Posterior cingulate gyrus (tissue), 11 donors: ENCODE measurements at regions not wholly inside any gene's neighbourhood (a gene's known extent, or its start where the extent isn't known, plus 50 kb on each side); places are given as distances from the start of the nearest gene placed in this dataset.

ENCODE experiments used
- DNase-seq, 10 donors: peaks; one replicate each; pipeline versions ENCODE4 v3.0.0 to v3.0.0-alpha.2; 2020 to 2021; ENCODE audit warnings: mixed read lengths in 3 of 10
- intact Hi-C: fragments of 100-400 bp; cut with DNase I; formaldehyde crosslinking; loops from one replicate; pipeline ENCODE4 v1.15.1; 2023

DNA sequence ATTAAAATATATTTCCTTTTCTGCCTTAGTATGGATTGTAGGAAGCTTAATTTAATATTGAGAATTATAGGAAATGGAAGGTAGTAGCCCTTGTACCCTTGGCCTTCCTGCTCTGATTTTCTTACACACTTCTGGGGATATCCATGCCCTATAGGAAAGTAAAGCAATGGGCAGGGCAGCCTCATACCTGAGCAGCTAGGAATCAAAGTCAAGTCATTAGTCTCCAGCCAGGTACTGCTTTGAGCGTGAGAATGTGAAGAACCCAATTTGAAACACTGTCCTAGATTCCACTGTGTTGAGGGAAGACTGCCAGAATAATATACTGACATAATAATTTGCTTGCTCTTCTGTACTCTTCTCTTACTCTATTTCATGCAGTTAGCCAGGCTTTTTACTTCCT lies 51.0 kb upstream of the L3MBTL3 start:
- intact Hi-C loops: no loop called here
- no peak for DNase-seq

DNA sequence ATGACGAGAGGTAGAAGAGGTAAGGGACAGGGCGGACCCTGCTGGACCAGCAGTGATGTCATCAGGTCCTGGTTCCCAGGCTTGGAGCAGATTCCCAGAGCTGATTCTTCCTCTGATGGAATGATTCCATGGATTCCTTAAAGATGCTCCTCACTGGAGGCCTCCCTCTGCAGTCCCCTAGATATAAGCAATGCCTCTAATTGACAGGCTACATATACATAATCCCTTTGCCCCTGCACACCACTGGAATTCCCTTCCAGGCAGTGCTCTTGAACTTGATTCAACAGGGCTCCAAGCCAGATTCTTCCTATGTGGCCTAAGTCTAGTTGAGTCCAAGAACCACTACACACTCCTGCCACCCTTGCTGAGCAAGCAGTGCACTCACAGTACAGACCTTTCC lies 52.3 kb upstream of the L3MBTL3 start:
- intact Hi-C loops: no loop called here
- DNase-seq: no peak

DNA sequence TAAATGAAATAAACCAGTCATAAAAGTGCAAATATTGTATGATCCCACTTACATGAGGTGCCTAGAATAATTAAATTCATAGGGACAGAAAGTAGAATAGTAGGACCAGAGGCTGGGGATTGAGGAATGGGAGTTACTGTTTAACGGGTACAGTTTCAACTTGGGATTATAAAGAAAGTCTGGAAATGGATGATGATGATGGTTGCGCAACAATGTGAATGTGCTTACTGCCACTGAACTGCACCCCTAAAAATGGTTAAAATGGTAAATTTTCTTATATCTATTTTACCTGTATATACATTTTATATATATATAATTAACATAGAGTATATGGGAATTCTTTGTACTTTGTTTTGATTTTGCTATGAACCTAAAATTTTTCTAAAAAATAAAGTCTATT lies 53.3 kb upstream of the L3MBTL3 start:
- intact Hi-C loops: no loop called here
- no peak for DNase-seq

GRCh38 chr6:129959358-129959930 lies 58.9 kb upstream of the L3MBTL3 start:
- intact Hi-C loops: no loop called here
- peak in 1 of 10 donors; percentile 62 for DNase-seq

DNA sequence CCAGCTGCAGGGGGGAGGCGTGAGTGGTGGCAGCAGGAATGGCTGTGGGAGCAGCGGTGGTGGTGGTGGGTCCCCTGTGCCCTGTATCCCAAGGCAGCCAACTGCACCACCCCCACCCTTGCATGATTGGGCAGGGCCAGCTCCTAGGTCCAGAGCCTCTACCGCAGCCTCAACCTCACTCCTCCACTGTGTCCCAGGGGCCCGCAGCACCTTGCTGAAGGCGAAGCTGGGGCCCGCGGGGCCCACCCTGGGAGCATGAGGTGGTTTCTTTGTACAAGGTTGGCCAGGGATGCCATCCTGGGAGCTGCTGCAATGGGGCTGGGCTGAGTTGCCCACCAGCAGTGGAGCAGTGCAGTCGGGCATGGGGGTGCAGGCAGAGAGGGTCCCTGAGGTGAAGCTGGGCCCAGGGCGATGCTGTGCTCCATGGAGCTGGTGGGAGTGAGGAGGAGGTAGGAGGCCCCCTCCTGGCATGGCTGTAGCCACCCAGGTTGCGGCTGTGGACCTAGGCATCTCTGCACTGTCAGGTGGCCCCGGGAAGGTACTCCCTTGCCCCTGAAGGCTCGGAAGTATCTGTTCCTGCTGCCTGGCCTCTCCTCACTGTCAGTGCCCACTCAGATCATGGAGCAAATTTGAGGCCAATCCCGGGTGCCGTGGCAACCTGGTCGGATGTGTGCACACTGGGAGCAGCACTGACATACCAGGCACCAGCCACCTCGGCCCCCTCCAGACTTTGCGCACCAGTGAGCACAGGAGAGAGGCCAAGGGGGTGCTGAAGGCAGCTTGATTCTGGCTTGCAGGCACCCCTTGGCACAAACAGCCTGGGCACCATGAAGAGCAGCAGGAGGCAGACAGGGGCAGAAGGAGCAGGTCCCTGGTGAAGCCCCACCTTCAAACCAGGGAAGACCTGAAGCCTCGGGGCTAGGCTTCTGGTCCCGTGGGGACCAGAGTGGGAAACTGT lies 60.2 kb upstream of the L3MBTL3 start:
- intact Hi-C loops: no loop called here

DNA sequence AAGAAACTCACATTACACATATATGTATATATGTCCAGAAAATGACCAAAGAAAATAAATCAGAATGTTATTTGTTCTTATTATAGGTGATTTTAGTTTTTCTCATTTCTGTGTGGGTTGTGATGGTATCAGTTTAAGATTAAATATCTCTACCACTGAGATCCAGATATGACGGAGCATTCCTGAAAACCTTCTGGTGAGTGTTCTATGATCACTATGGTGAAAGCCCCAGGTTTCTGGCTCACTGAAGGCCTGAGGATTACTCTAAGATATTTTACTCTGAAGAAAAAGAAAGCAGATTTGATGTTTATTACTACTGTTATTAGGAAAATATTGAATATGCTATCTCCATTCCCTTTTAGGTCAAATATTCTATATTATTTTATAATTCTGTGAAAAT lies 62.8 kb upstream of the L3MBTL3 start:
- DNase-seq: no peak
- intact Hi-C loops: no loop called here

More for the DNA sequence above, 60.2 kb upstream of the L3MBTL3 start:
- peak in 3 of 10 donors; percentile 65 to 79 (median 79) for DNase-seq

DNA sequence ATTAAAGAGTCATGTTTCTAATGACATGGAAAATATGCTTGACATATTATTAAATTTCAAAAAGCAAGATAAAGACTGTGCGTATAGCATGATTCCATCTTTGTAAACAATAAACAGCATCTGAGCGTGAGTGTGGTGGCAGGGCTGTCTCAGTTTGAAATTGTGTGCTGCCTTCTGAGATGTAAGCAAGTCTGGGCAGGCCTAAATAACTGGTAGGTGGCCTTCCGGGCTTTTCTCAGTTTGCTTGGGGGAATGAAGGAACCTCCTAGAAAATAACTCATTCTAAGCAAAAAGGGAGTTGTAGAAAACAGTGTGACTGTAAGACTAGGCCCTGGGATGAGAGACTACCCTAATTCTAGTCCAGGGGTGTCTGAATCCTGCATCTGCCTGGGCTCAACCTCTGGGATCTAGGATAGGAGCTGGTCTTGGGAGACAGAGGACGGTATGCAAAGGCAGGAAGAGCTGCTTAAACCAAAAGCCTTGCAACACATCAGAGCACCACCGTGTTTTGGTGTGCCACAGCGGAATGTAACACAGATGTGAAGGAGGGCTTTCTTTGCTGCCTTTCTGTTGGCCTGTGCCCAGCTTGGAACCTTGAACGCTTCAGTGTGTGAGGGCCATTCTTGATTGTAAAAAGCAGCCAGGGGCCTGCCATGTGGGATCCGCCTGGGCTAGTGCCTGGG lies 63.5 kb upstream of the L3MBTL3 start:
- intact Hi-C loops: no loop called here
- no peak for DNase-seq

GRCh38 chr6:129947797-129948196 lies 70.6 kb upstream of the L3MBTL3 start:
- intact Hi-C loops: no loop called here
- no peak for DNase-seq

- intact Hi-C loops: no loop called here
- no peak for DNase-seq
Observed at GRCh38 chr6:129946439-129947140, 71.8 kb upstream of the L3MBTL3 start.

DNA sequence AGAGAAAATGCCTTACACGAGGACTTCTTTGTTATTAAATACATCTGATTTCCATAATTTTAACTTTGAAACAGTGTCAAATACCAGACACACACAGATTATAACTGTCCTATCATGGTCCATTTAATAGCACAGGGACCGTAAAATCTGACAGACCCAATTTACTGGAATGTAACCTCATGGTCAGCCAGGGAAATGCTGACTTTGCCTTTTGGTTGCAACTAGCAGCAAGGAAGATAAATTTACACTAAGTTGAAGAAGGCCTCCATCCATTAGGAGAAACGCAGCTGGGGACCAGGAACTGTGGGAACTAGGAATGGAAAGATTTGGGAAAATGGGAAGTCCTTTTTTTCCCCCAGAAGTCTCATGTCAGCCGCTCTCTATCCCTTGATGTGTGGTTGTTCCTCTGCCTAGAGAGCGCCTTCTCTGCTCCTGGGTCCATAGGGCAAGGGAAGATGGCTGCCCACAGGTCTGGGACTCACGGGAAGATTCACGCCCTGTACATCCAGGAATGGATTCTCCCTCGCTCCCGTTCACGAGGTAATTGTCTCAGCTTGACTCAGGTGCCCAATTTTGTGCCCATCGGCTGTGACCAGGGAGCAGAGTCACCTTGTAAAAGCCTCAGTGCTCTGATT lies 74.6 kb upstream of the L3MBTL3 start:
- intact Hi-C loops: no loop called here
- DNase-seq: no peak

GRCh38 chr6:129940454-129941195 lies 77.8 kb upstream of the L3MBTL3 start:
- no peak for DNase-seq
- intact Hi-C loops: no loop called here

DNA sequence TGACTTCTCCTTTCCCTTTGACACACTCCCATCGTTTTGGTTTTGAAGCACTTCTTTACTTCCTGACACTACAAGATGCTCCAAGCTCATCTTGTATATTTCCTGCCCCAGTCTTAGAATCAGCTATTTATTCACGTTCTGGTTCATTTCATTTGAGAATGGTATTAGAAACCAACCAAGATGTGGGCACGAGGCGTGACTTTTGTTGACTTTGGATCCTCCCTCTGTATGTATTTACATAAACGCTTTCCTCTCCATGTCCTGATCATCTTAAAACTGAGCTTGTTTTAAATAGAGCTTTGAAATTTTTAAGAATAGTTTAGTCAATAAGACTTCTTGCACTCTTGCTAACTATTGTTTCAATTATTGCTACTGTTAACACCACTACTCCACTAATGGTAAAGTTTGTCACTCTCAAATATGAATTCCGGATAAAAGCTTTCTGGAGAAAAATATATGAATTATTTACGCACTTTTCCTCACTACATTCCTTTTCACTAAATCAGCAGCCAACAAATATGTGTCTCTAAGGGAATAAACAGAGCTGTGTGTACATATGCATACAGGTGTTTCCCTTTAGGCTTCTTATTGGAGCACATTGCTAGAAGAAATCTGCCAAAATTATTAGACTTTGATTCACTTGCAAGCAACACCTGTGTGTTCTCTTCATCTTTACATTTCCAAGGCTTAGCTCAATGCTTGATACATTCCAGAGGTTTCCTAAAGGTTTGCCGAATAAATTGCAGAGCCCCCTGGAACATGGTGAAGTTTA lies 77.3 kb upstream of the TMEM244 start:
- DNase-seq: no peak
- intact Hi-C loops: loop anchor here (5.0 kb wide), 2 partner anchors 79 to 341 kb away; partner anchors contain the start of gene L3MBTL3

DNA sequence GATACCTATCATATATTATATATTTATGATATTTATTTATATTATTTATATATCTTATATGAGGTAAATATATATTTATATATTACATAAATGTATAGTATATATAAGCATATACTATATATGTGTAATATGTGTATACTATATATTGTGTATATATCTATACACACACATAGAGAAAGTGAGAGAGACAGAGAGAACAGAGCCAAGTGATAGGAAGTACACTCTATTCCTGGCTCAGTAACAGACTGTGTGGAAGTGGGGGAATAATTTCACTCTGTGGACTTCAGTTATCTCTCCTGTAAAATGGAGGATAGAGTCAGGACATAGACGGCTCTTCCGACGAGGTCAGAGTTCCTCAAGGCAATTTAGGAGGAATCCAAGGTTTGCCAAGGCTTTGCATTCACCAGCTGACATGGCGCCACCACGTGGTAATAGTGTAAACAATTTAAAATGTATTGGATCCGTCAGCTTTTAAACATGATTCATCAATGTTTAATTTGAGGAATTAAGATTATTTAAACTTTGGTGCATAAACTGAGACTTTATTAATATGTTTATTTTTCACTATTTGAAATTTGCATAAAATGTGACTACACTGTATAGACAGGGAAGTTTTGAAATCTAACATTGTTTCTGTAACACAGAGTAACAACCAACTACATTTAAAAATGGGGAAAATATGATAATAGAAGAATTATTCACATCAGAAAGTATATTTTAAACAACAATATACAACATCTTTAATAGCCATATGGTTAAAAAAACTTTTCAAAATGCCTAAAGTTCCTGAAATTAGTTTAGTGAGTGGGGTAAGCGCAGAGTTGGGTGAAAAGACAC lies 75.4 kb upstream of the TMEM244 start:
- intact Hi-C loops: loop anchor here (2.0 to 5.0 kb wide), 3 partner anchors 44 to 339 kb away; partner anchors contain the start of gene L3MBTL3
- DNase-seq: peak in 7 of 10 donors; percentile 22 to 85 (median 47)

DNA sequence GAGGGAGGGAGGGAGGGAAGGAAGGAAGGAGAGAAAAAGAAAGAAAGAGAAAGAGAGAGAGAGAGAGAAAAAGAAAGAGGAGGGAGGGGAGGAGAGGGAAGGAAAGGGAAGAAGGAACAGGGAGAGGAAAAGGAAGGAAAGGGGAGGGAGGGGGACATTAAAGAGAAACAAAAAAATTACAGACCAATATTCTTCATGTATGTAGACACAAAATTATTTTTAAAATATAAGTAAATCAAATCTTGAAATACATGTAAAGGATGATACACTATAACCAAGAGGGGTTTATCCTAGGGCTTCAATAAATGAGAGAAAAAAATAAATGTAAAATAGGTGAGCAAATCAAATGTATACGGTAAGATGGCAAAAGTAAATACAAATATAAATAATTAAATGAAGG lies 71.2 kb upstream of the TMEM244 start:
- DNase-seq: no peak
- intact Hi-C loops: no loop called here

- DNase-seq: peak in 7 of 10 donors; percentile 38 to 87 (median 59)
- intact Hi-C loops: no loop called here
Observed at GRCh38 chr6:129929433-129929832, 68.3 kb upstream of the TMEM244 start.

GRCh38 chr6:129923530-129924250 lies 62.6 kb upstream of the TMEM244 start:
- DNase-seq: no peak
- intact Hi-C loops: no loop called here

DNA sequence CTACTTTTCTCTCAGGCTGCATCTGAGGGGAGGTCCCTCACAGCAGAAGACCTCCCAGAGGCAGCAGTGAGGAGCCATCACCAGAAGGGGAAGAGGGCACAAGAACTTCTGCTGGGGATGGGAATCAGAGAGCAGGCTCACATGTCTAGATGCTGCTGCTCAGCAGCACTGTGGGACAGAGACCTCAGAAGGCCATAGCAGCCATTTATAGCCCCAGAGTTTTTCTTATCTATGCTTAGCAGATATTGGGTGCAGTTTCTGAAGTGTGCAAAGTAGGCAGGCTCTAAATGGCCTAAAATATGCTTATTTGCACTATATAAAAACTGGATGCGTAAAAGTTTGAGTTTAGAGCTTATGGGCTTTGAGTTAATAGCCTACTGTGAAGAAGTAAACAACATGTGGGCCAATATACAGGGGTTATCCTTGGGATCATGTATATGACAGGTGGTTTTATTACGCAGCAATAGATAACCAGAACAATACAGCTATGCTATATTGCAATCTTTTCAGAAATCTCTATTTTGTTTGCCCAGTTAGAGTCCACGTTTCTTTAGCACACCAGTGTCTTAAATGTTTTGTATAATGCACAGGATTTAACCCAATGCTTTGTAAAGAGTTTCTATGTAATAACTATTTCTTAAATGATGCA lies 60.2 kb upstream of the TMEM244 start:
- intact Hi-C loops: no loop called here
- DNase-seq: no peak
